ENCODE measurements at regions not wholly inside any gene's neighbourhood (a gene's known extent, or its start where the extent isn't known, plus 50 kb on each side); places are given as distances from the start of the nearest gene placed in this dataset.

DNA sequence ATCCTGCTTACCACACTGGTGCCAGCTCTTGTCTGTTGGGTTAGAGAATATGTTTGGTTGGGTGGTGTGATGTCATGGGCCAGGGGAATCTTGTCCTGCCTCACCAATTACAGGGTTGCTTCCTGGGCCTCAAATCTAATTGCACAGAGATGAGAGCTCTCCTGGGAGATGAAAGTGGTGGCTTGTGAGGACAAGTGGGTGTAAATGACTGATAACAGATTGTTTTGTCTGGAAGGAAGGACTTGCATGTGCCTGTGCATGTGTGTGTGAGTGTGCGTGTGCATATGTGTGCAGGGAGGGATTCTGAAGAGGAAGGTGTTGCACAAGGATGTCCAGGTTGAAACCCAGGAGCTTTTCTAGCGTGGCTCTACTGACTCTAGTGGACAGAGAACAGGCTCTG is 271.9 kb downstream of the LOXHD1 start:
- no peak for ATAC-seq
- intact Hi-C loops (cut with DNase I, micrococcal nuclease) = no loop called here
- no peak for DNase-seq

GRCh38 chr18:46386788-46387187 is 270.2 kb downstream of the LOXHD1 start:
- intact Hi-C loops (cut with DNase I, micrococcal nuclease) = no loop called here
- ATAC-seq (no peak), DNase-seq (no peak)

- DNase-seq (no peak), ATAC-seq (no peak)
- intact Hi-C loops (cut with DNase I, micrococcal nuclease) = no loop called here
Measured at GRCh38 chr18:46387441-46388131, 269.4 kb downstream of the LOXHD1 start.

DNA sequence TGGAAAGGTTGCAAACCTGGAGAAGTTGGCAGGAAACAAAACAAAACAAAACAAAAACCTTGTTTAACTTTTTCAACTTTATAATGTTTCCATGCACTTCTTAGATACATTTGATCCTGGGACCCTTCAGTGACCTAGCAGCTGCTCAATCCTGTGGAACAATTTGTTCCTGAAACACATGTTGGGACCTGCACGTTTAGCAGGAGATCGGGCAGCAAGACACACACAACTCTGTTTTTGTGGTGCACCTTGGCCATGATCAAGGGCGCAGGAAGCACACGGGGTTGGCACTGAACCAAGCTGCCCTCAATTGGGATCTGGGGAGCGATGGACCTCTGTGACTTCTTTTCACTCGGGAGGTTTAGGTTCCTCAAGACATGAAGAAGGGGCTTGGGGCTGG is 268.7 kb downstream of the LOXHD1 start:
- ATAC-seq (no peak), DNase-seq (no peak)
- intact Hi-C loops (cut with DNase I, micrococcal nuclease) = no loop called here

DNA sequence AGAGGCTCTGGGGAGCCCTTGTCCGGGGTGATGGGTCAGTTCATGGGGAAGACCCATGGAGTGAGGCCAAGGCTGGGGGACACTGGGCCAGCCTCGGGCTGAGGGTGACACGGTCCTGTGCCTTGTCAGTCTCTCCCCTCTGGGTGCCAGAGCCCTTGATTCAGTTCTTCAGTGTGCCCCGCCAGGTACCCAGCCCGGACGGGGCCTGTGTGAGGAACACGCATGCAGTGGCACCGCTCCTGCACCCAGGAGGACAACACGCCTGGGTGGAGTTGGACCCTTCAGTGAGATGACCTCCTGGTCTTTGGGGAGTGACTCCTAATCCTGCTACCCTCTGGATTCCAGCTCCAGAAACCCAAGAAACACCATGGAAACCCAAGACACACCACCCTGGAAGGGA is 264.4 kb downstream of the LOXHD1 start:
- DNase-seq (no peak), ATAC-seq (no peak)
- intact Hi-C loops (cut with DNase I, micrococcal nuclease) = no loop called here

- intact Hi-C loops (cut with DNase I, micrococcal nuclease) = no loop called here
- DNase-seq (no peak), ATAC-seq (no peak)
Measured at GRCh38 chr18:46393230-46393629, 263.8 kb downstream of the LOXHD1 start.

- intact Hi-C loops (cut with DNase I, micrococcal nuclease) = no loop called here
Measured at GRCh38 chr18:46393961-46394360, 263.1 kb downstream of the LOXHD1 start.

DNA sequence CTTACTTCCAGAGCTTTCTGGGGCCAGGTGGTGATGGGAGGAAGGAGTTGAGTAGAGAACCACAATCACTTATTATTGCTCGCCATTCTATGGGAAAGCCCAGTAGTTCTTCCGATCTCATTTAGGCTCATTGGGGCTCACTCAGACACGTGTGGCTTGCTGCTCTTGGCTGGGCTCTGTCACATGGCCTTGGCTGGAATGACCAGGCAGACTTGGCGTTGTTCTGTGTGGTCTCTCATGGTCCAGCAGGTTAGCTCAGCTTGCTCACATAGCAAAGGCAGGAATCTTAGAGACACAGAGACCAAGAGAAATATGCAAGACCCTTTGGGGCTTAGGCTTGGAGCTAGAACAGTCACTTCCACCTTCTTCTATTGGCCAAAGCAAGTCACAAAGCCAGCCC is 261.2 kb downstream of the LOXHD1 start:
- ATAC-seq (no peak), DNase-seq (no peak)
- intact Hi-C loops (cut with DNase I, micrococcal nuclease) = no loop called here

More at GRCh38 chr18:46393961-46394360, 263.1 kb downstream of the LOXHD1 start:
- ATAC-seq (no peak), DNase-seq (no peak)

DNA sequence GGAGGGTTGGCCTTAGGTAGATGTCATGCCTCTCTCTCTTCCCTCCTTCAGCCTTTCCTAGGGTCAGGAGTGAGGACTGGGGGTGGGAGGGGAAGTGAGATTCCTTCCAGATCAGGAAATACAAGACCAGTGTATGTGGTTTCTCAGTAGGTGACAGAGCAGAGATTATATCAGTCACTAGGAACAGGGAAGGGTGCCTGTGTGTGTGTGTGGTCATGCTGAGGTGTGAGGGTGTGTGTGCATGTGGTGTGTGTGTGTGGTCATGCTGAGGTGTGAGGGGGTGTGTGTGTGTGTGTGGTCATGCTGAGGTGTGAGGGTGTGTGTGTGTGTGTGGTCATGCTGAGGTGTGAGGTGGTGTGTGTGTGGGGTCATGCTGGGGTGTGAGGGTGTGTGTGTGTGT is 259.8 kb downstream of the LOXHD1 start:
- no peak for ATAC-seq
- no peak for DNase-seq
- intact Hi-C loops (cut with DNase I, micrococcal nuclease) = no loop called here

GRCh38 chr18:46398005-46398404 is 259.0 kb downstream of the LOXHD1 start:
- DNase-seq (no peak), ATAC-seq (no peak)
- intact Hi-C loops (cut with DNase I, micrococcal nuclease) = no loop called here

DNA sequence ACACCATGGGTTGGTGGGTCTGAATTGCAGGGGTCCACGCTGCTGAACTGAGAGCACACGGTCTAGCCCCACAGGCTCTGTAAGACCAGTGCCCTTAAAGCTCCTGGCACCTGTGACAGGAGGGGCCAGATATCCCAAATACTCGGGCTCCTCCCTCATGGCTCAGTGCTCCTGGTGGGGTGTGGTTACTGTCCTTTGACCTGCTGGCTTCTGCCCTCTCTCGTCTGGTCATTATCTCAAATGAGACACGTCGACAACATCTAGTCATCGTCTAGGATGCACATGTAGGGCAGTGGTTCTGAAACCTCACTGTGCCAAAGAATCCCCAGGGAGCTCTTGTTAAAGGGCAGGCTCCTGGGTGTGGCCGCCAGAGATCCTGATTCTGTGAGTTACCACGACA is 258.4 kb downstream of the LOXHD1 start:
- no peak for DNase-seq
- no peak for ATAC-seq
- intact Hi-C loops (cut with DNase I, micrococcal nuclease) = no loop called here

- intact Hi-C loops (cut with DNase I, micrococcal nuclease) = no loop called here
- DNase-seq (no peak), ATAC-seq (no peak)
Measured at GRCh38 chr18:46399303-46399702, 257.7 kb downstream of the LOXHD1 start.

DNA sequence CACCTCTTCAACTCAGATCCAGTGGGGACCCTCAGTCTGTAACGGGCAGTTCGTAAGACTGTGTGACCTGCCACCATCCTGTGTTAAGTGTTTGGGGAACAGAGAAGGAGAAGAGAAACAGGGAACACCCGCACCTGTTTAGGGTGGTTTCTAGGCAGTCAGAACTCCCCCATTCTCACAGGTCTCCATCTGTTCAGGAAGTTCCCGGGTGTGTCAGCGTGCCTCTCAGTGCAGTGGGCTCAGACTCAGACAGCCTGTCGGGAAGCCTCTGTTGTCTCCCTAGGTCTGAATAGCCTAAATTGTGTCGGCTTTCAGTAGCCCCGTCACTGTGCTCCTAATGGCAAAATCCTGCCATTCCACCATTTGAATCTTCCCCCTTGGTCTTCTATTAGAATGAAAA is 256.6 kb downstream of the LOXHD1 start:
- ATAC-seq = no peak
- intact Hi-C loops (cut with DNase I, micrococcal nuclease) = no loop called here

DNA sequence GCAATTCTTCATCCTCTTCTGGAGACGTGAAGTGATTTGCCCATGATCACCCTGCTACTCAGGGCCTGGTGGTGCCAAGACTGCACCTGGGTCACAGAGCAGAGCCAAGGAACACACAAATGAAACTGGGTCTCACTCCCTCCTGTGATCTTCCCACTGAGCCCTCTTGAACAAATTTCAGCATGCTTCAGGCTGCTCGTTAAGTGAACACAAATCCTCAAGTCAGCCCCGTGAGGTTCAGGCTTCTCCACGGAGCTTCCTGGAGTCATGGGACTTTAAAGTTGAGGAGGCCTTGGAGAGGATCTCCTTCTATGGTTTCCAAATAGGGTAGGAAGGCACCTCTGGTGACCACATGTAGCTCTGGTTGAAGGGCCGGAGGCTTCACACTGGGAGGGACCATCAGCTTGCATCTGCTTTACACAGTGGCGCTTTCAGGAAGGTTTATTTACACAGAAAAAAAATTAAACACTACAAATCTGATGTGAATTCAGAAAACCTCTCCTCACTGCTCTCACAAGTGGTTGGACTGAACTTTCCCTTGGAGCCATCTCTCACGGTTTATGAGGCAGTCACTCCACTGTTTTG is 255.4 kb downstream of the LOXHD1 start:
- ATAC-seq (no peak), DNase-seq (no peak)
- intact Hi-C loops (cut with DNase I, micrococcal nuclease) = no loop called here

More for the DNA sequence above, 256.6 kb downstream of the LOXHD1 start:
- no peak for DNase-seq

- no peak for DNase-seq
- intact Hi-C loops (cut with DNase I, micrococcal nuclease) = no loop called here
- no peak for ATAC-seq
Measured at GRCh38 chr18:46402396-46402795, 254.6 kb downstream of the LOXHD1 start.

DNA sequence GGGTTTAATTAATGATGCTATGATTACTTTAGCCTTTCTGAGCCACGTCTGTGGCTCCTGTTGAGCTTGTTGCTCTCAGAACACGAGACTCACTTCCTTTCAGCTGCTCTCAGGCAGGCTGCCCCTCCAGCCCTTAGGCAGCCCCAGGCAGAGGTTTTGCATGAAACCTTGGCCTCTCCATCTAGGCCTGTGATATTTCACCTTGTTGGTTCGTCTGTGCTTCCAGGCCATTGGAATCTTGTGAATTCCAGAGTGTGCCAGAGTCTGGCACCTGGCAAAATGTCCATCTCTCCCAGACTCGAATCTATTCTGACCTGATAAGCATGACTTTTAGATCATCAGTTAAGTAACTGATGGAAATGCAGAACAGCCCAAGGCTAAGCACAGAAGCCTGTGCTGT is 254.1 kb downstream of the LOXHD1 start:
- no peak for DNase-seq
- no peak for ATAC-seq
- intact Hi-C loops (cut with DNase I, micrococcal nuclease) = no loop called here

DNA sequence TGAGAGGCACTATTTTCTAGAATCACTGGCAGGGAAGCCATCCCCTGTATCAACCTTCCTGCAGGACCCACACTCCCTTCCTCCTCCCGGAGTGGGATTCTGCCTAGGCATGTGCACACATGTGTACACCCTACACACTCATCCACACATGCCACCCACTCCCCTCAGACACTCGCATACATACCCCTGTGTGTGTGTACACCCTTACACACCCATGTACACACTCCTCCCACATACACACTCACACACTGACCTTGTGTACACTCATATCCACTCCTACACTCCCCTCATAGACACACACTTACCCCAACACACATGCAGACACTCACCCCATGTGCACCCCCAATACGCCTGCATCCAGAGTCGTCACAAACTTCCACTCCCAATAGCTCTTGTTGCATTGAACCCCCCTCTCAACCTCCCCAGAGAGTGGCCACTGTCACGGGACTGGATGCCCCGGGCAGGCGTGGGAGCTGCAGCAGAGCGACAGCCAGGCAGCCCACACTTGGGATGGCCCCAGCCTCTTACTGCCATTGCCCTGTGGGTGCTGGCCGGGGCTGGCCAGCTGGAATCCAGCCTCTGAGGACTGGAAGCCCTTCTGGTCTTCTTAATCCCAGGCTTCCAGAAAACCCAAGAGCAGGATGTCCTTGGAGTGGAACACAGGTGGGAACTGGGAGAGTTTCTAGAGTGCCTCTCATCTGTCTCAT is 251.0 kb downstream of the LOXHD1 start:
- intact Hi-C loops (cut with DNase I, micrococcal nuclease) = no loop called here
- ATAC-seq = no peak
- no peak for DNase-seq

- DNase-seq (no peak), ATAC-seq (no peak)
Measured at GRCh38 chr18:46406539-46406932, 250.5 kb downstream of the LOXHD1 start.

DNA sequence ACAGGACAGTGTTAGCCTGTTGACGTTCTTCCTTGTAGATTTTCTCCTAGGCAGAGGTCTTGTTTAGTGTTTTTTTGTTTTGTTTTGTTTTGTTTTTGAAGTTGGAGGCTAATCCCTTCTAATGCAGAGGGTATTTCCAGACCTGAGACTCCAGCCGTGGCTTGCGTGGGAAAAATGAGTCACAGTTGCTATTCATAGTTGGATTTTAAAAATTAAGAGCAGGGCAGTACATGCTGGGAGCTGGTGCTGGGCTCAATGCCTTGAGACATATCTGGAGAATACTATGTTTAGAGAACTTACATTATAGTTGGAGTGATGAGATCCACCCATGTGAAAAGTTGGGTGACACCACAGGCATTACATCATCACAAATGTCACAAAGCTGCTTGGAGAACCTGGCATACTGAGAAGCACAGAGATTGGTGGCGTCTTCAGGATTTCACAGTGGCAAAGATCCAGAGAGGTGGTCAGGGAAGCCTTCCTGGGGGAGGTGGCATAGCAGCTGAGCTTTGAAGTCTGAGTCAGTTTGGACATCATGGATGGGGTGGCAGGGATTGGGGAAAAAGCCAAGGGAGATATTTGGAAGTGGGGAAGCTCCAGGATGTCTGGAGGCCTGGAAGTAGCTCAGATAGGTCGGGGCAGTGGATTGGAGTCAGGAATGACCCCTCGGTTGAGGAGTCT is 249.4 kb downstream of the LOXHD1 start:
- DNase-seq = no peak
- no peak for ATAC-seq
- intact Hi-C loops (cut with DNase I, micrococcal nuclease) = no loop called here

More at GRCh38 chr18:46406539-46406932, 250.5 kb downstream of the LOXHD1 start:
- intact Hi-C loops (cut with DNase I, micrococcal nuclease) = no loop called here
